ENCODE measurements at regions not wholly inside any gene's neighbourhood (a gene's known extent, or its start where the extent isn't known, plus 50 kb on each side); places are given as distances from the start of the nearest gene placed in this dataset.

GRCh38 chr2:217622205-217623060 is 380.4 kb downstream of the TNS1 start (continued):
- TF ChIP-seq AHDC1 (CRISPR knock-in tag; IDR thresholded peaks at IDR 0.05; ENCODE audit: borderline replicate concordance) (peak; percentile 62), ARHGAP35 (CRISPR knock-in tag; IDR thresholded peaks at IDR 0.05; ENCODE audit: borderline replicate concordance) (no peak; the same call in 1 of the 2 replicates), ETV6 (CRISPR knock-in tag; conservative IDR thresholded peaks at IDR 0.05) (no peak), ATF3 (CRISPR knock-in tag; IDR thresholded peaks at IDR 0.05) (peak; percentile 80), CCAR2 (optimal IDR thresholded peaks at IDR 0.05; ENCODE audit: low read depth, low read length) (no peak), RARG (CRISPR knock-in tag; IDR thresholded peaks at IDR 0.05; ENCODE audit: low read depth) (no peak), ZNF629 (CRISPR knock-in tag; conservative IDR thresholded peaks at IDR 0.05) (no peak), ZNF549 (CRISPR knock-in tag; IDR thresholded peaks at IDR 0.05) (no peak), ISL2 (CRISPR knock-in tag; IDR thresholded peaks at IDR 0.05) (no peak), TAF15 (IDR thresholded peaks at IDR 0.05; ENCODE audit: low read depth, low read length, poor library complexity, severe bottlenecking) (no peak), NR2F2 (IDR thresholded peaks at IDR 0.05; ENCODE audit: borderline replicate concordance, low read depth) (peak; percentile 50; the same call in 1 of the 2 replicates), ERF (CRISPR knock-in tag; IDR thresholded peaks at IDR 0.05) (peak; percentile 60; the same call in 1 of the 2 replicates), NCOR1 (IDR thresholded peaks at IDR 0.05; ENCODE audit: borderline replicate concordance, low read length) (peak; percentile 77; the same call in 1 of the 2 replicates), HOMEZ (CRISPR knock-in tag; IDR thresholded peaks at IDR 0.05; ENCODE audit: low read depth) (peak; percentile 67; the same call in 1 of the 2 replicates), MEIS2 (CRISPR knock-in tag; IDR thresholded peaks at IDR 0.05) (no peak), ZNF18 (CRISPR knock-in tag; IDR thresholded peaks at IDR 0.05; ENCODE audit: insufficient replicate concordance) (no peak), ZNF773 (CRISPR knock-in tag; IDR thresholded peaks at IDR 0.05; ENCODE audit: borderline replicate concordance) (no peak)
